Neural crest cell (in vitro differentiated cells): ENCODE measurements at regions not wholly inside any gene's neighbourhood (a gene's known extent, or its start where the extent isn't known, plus 50 kb on each side); places are given as distances from the start of the nearest gene placed in this dataset.

Experiments used
- DNase-seq: peaks from one replicate; pipeline ENCODE4 v3.0.0; 2021; ENCODE audit warnings: low read depth, mixed read lengths, low spot score
- H3K27ac Mint-ChIP-seq: one replicate; pipeline ENCODE4 v1.8.0; 2021; ENCODE audit warnings: mild to moderate bottlenecking, mixed read lengths; ENCODE audit not compliant: unreplicated experiment
- H3K27me3 Mint-ChIP-seq: 2 replicates; pipeline ENCODE4 v1.8.0; 2021; ENCODE audit warnings: low read depth, mild to moderate bottlenecking, mixed read lengths
- H3K36me3 Mint-ChIP-seq: 2 replicates; pipeline ENCODE4 v1.8.0; 2021; ENCODE audit warnings: low read depth, mild to moderate bottlenecking, mixed read lengths
- H3K4me1 Mint-ChIP-seq: 2 replicates; pipeline ENCODE4 v1.8.0; 2021; ENCODE audit warnings: mixed read lengths
- H3K4me3 Mint-ChIP-seq: one replicate; pipeline ENCODE4 v1.8.0; 2021; ENCODE audit warnings: mild to moderate bottlenecking, mixed read lengths
- H3K9me3 Mint-ChIP-seq: 2 replicates; pipeline ENCODE4 v1.8.0; 2021; ENCODE audit warnings: mixed read lengths
- CTCF ChIP-seq: fragments of 200-600 bp; sonication (generic); conservative IDR thresholded peaks from 2 replicates; pipeline ENCODE4 v1.5.0; 2021; ENCODE audit warnings: antibody characterized with exemption, mild to moderate bottlenecking

GRCh38 chr6:163712566-163712961 is 298.0 kb downstream of the QKI start:
- peaks cover 5% of the 10 kb centered on the region for H3K9me3 Mint-ChIP-seq
- H3K4me3 Mint-ChIP-seq = no peak overlapping the region
- peaks cover 4% of the 10 kb centered on the region for H3K4me1 Mint-ChIP-seq
- no peak for DNase-seq
- H3K27ac Mint-ChIP-seq = no peak overlapping the region
- H3K36me3 Mint-ChIP-seq = peaks cover 3% of the 10 kb centered on the region
- TF ChIP-seq CTCF = no peak
- H3K27me3 Mint-ChIP-seq = no peaks in the 10 kb centered on the region

GRCh38 chr6:163711615-163712565 is 297.4 kb downstream of the QKI start:
- Mint-ChIP-seq H3K27me3 (no peaks in the 10 kb centered on the region), H3K36me3 (no peaks in the 10 kb centered on the region), H3K27ac (no peak overlapping the region)

GRCh38 chr6:163710532-163711470 is 296.3 kb downstream of the QKI start:
- Mint-ChIP-seq H3K4me3 (no peak overlapping the region), H3K27me3 (no peaks in the 10 kb centered on the region), H3K36me3 (no peaks in the 10 kb centered on the region), H3K9me3 (no peaks in the 10 kb centered on the region), H3K27ac (peak overlapping the region; percentile 35), H3K4me1 (no peaks in the 10 kb centered on the region)
- no peak for DNase-seq
- TF ChIP-seq CTCF = no peak

More at GRCh38 chr6:163711615-163712565, 297.4 kb downstream of the QKI start:
- no peaks in the 10 kb centered on the region for H3K4me1 Mint-ChIP-seq
- DNase-seq = no peak
- no peaks in the 10 kb centered on the region for H3K9me3 Mint-ChIP-seq
- no peak overlapping the region for H3K4me3 Mint-ChIP-seq
- no peak for TF ChIP-seq CTCF

- Mint-ChIP-seq H3K27me3 (no peaks in the 10 kb centered on the region), H3K27ac (no peak overlapping the region), H3K4me3 (no peak overlapping the region), H3K4me1 (peaks cover 3% of the 10 kb centered on the region), H3K9me3 (no peaks in the 10 kb centered on the region), H3K36me3 (no peaks in the 10 kb centered on the region)
- TF ChIP-seq CTCF = no peak
- DNase-seq = no peak
Observed at GRCh38 chr6:163709693-163710092, 295.2 kb downstream of the QKI start.

- H3K4me1 Mint-ChIP-seq = peaks cover 8% of the 10 kb centered on the region
- H3K36me3 Mint-ChIP-seq = no peaks in the 10 kb centered on the region
- no peak overlapping the region for H3K4me3 Mint-ChIP-seq
- H3K27me3 Mint-ChIP-seq = no peaks in the 10 kb centered on the region
- TF ChIP-seq CTCF = no peak
- H3K9me3 Mint-ChIP-seq = no peaks in the 10 kb centered on the region
- H3K27ac Mint-ChIP-seq = no peak overlapping the region
- DNase-seq = no peak
Observed at GRCh38 chr6:163709255-163709654, 294.7 kb downstream of the QKI start.
